Natural killer cell (primary cell): ENCODE measurements at regions not wholly inside any gene's neighbourhood (a gene's known extent, or its start where the extent isn't known, plus 50 kb on each side); places are given as distances from the start of the nearest gene placed in this dataset.

ENCODE experiments used
- ATAC-seq, 3 donors: fragments of 150-1000 bp in 2 of 3; fragments of 200-7000 bp in 1 of 3; cut with Tn5 transposase; 1 replicate in 1 of 3; 2 replicates in 2 of 3; pipeline ENCODE4 v1.10.0; 2021; ENCODE audit warnings: mild to moderate bottlenecking in 2 of 3, moderate library complexity in 2 of 3
- DNase-seq, 2 donors: peaks; one replicate each; pipeline versions ENCODE4 v3.0.0 to v3.0.0-alpha.2; 2013 to 2021; ENCODE audit warnings: mixed read lengths in 1 of 2
- H3K27ac ChIP-seq: one replicate; pipeline ENCODE4 v1.5.1; 2013; ENCODE audit warnings: mild to moderate bottlenecking, low read length
- H3K27me3 ChIP-seq: one replicate; pipeline ENCODE4 v1.6.1; 2013; ENCODE audit warnings: low read length; ENCODE audit not compliant: control insufficient read depth, insufficient read depth
- H3K36me3 ChIP-seq: one replicate; pipeline ENCODE4 v1.6.1; 2013; ENCODE audit warnings: low read length; ENCODE audit not compliant: control insufficient read depth, insufficient read depth
- H3K4me1 ChIP-seq: one replicate; pipeline ENCODE4 v1.6.1; 2013; ENCODE audit warnings: low read length; ENCODE audit not compliant: control insufficient read depth, insufficient read depth
- H3K4me3 ChIP-seq: one replicate; pipeline ENCODE4 v1.5.1; 2013; ENCODE audit warnings: low read length
- H3K9me3 ChIP-seq: one replicate; pipeline ENCODE4 v1.6.1; 2013; ENCODE audit warnings: low read length; ENCODE audit not compliant: control insufficient read depth, insufficient read depth
- H3K27ac Mint-ChIP-seq, 2 donors: one replicate each; pipeline ENCODE4 v1.8.0; 2022; ENCODE audit warnings: mild to moderate bottlenecking in 2 of 2, mixed read lengths in 2 of 2, moderate library complexity in 1 of 2
- H3K27me3 Mint-ChIP-seq, 2 donors: one replicate each; pipeline ENCODE4 v1.8.0; 2022; ENCODE audit warnings: low read depth in 2 of 2, mixed read lengths in 2 of 2
- H3K36me3 Mint-ChIP-seq: one replicate; pipeline ENCODE4 v1.8.0; 2022; ENCODE audit warnings: mixed read lengths
- H3K4me1 Mint-ChIP-seq, 2 donors: one replicate each; pipeline ENCODE4 v1.8.0; 2022; ENCODE audit warnings: mixed read lengths in 2 of 2
- H3K4me3 Mint-ChIP-seq: one replicate; pipeline ENCODE4 v1.8.0; 2022; ENCODE audit warnings: mild to moderate bottlenecking, moderate library complexity, mixed read lengths
- H3K9me3 Mint-ChIP-seq, 2 donors: one replicate each; pipeline ENCODE4 v1.8.0; 2022; ENCODE audit warnings: mixed read lengths in 2 of 2
- WGBS: methylation state at CpG from one replicate; pipeline ENCODE4 v1.1.7; 2013; ENCODE audit warnings: missing lambda C conversion rate; ENCODE audit not compliant: insufficient coverage; 5-methylcytosine and 5-hydroxymethylcytosine counted together
- intact Hi-C: fragments of 100-400 bp; cut with micrococcal nuclease; formaldehyde crosslinking; loops from one replicate; pipeline ENCODE4 v1.14.2; 2022
- TF ChIP-seq, protein P1 (sequence below): fragments of 200-600 bp; IDR thresholded peaks from one replicate; pipeline ENCODE4 v1.8.0; 2022; ENCODE audit warnings: antibody characterized with exemption

DNA sequence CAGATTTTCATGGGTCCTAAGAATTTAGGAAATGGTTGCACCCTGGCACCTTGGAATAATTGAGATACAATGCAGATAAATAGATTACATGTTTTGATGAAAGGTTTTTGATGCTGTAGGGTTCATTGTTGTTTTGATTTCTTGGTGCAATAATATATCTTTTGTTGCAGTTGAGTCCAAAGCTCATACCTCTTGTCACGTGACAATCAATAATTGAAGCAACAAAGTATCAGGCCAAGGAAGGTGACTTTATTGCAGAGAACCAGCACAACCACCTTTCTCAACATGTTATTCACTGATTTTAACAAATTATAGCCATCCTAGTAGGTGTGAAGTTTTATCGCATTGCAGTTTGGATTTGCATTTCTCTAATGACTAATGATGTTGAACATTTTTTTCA lies 285.5 kb upstream of the SLCO3A1 start:
- H3K9me3 Mint-ChIP-seq = no peaks in the 10 kb centered on the region
- no peaks in the 10 kb centered on the region for H3K36me3 Mint-ChIP-seq
- ATAC-seq (no peak), DNase-seq (no peak)
- H3K4me1 Mint-ChIP-seq = peaks cover 0 to 3% of the 10 kb centered on the region in 2 donors
- TF ChIP-seq, protein P1, sequence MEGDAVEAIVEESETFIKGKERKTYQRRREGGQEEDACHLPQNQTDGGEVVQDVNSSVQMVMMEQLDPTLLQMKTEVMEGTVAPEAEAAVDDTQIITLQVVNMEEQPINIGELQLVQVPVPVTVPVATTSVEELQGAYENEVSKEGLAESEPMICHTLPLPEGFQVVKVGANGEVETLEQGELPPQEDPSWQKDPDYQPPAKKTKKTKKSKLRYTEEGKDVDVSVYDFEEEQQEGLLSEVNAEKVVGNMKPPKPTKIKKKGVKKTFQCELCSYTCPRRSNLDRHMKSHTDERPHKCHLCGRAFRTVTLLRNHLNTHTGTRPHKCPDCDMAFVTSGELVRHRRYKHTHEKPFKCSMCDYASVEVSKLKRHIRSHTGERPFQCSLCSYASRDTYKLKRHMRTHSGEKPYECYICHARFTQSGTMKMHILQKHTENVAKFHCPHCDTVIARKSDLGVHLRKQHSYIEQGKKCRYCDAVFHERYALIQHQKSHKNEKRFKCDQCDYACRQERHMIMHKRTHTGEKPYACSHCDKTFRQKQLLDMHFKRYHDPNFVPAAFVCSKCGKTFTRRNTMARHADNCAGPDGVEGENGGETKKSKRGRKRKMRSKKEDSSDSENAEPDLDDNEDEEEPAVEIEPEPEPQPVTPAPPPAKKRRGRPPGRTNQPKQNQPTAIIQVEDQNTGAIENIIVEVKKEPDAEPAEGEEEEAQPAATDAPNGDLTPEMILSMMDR = no peak
- intact Hi-C loops = no loop called here
- no peak overlapping the region for H3K27ac Mint-ChIP-seq
- H3K36me3 ChIP-seq = no peaks in the 10 kb centered on the region
- H3K9me3 ChIP-seq = no peaks in the 10 kb centered on the region
- 90% methylated on average over 1 of the region's 2 CpGs for WGBS
- peaks cover 29 to 60% of the 10 kb centered on the region in 2 donors for H3K27me3 Mint-ChIP-seq
- H3K27me3 ChIP-seq = peaks cover 3% of the 10 kb centered on the region
- H3K27ac ChIP-seq = no peak overlapping the region
- H3K4me3 Mint-ChIP-seq = no peak overlapping the region
- H3K4me1 ChIP-seq = no peaks in the 10 kb centered on the region
- no peak overlapping the region for H3K4me3 ChIP-seq

DNA sequence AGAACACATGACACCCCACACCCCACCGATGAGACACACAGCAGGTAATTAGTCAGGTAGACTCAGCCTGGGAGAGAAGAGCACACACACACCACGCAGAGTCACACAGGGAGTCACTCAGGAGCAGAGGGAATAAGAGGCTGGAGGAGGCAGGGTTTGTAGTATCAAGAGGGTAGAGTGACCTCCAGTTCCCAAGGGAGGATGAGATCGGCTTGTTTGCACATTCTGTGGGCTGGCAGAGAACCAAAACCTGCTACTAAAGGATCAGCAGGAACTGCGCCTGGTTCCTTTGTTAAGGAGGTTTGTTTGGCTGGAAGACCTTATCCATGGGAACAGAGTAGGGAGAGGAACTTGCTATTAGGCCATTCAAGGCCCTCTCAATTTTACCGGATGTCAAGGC lies 281.4 kb upstream of the SLCO3A1 start:
- H3K9me3 ChIP-seq = no peaks in the 10 kb centered on the region
- no peaks in the 10 kb centered on the region for H3K4me1 ChIP-seq
- Mint-ChIP-seq H3K4me3 (no peak overlapping the region), H3K9me3 (no peaks in the 10 kb centered on the region), H3K27me3 (peaks cover 21 to 43% of the 10 kb centered on the region in 2 donors), H3K4me1 (peaks cover 0 to 3% of the 10 kb centered on the region in 2 donors), H3K36me3 (no peaks in the 10 kb centered on the region), H3K27ac (no peak overlapping the region)
- WGBS = 80% methylated on average over 4 of the region's 5 CpGs
- no peak overlapping the region for H3K4me3 ChIP-seq
- intact Hi-C loops = no loop called here
- H3K36me3 ChIP-seq = no peaks in the 10 kb centered on the region
- H3K27ac ChIP-seq = no peak overlapping the region
- TF ChIP-seq, protein P1 = no peak
- peaks cover 3% of the 10 kb centered on the region for H3K27me3 ChIP-seq
- ATAC-seq = no peak
- DNase-seq = no peak

DNA sequence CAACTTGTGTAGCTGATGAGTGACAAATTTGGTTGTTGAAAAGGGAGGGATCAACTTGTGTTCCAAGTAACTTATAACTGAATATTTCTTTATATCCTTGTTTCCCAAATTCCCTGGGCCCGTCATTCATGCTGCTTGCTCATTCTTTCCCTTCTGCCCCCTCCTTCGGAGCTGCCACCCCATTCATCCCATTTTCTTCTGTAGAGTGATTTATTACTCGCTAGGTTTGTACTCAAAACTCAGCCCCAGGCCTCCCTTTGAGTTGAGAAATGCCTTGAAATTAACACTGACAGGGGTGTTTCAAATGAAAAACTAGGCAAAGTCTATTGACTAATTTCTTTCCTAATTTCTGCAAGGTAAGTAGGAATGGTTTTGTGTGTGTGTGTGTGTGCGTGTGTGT lies 277.4 kb upstream of the SLCO3A1 start:
- no peak for DNase-seq
- peaks cover 2% of the 10 kb centered on the region for H3K27me3 ChIP-seq
- H3K27ac ChIP-seq = no peak overlapping the region
- Mint-ChIP-seq H3K27me3 (peaks cover 8% of the 10 kb centered on the region in 2 donors), H3K9me3 (no peaks in the 10 kb centered on the region), H3K4me1 (peaks cover 0 to 3% of the 10 kb centered on the region in 2 donors), H3K4me3 (no peak overlapping the region), H3K27ac (no peak overlapping the region), H3K36me3 (no peaks in the 10 kb centered on the region)
- no peaks in the 10 kb centered on the region for H3K4me1 ChIP-seq
- intact Hi-C loops = no loop called here
- H3K36me3 ChIP-seq = no peaks in the 10 kb centered on the region
- no peak for ATAC-seq
- TF ChIP-seq, protein P1 = no peak
- 61% methylated on average over 3 of the region's 4 CpGs for WGBS
- no peaks in the 10 kb centered on the region for H3K9me3 ChIP-seq
- H3K4me3 ChIP-seq = no peak overlapping the region

DNA sequence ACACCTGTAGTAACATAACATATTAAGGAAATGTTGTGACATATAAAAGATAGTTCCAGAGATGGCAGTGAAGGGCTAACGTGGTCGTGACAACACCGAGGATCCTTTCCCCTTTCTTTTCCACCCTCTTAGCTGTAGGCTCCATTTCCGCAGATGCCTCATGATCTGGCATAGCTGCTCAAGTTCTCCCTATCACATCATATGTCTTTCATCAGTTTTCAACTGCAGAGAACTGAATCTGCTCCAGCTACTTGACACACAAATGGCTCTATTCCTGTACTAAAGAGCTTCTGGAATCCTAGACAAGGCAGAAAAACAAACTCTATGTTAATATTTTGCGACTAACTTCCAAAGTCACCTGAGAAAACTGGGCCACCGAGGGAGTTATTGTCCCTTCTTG lies 275.0 kb upstream of the SLCO3A1 start:
- H3K27me3 ChIP-seq = peaks cover 2% of the 10 kb centered on the region
- H3K4me3 Mint-ChIP-seq = no peak overlapping the region

More for the DNA sequence above, 275.0 kb upstream of the SLCO3A1 start:
- Histone ChIP-seq H3K27ac (no peak overlapping the region), H3K9me3 (no peaks in the 10 kb centered on the region), H3K4me1 (no peaks in the 10 kb centered on the region), H3K4me3 (no peak overlapping the region), H3K36me3 (no peaks in the 10 kb centered on the region)
- 86% methylated on average over 6 of the region's 6 CpGs for WGBS
- no peak for ATAC-seq
- H3K4me1 Mint-ChIP-seq = no peaks in the 10 kb centered on the region
- no peak overlapping the region for H3K27ac Mint-ChIP-seq
- no peaks in the 10 kb centered on the region for H3K9me3 Mint-ChIP-seq
- H3K27me3 Mint-ChIP-seq = peaks cover 9 to 23% of the 10 kb centered on the region in 2 donors
- TF ChIP-seq, protein P1 = no peak
- DNase-seq = no peak
- intact Hi-C loops = no loop called here
- no peaks in the 10 kb centered on the region for H3K36me3 Mint-ChIP-seq
